Umbilical cord (tissue), 1 donor: ENCODE measurements at regions not wholly inside any gene's neighbourhood (a gene's known extent, or its start where the extent isn't known, plus 50 kb on each side); places are given as distances from the start of the nearest gene placed in this dataset.

Source experiments
- DNase-seq: peaks from one replicate; pipeline ENCODE4 v3.0.0-alpha.2; 2015; ENCODE audit warnings: low spot score

GRCh38 chr2:41040782-41041520 lies 589.1 kb upstream of the SLC8A1 start:
- DNase-seq: no peak

GRCh38 chr2:41042343-41042742 lies 590.5 kb upstream of the SLC8A1 start:
- DNase-seq: no peak

- peak; percentile 26 for DNase-seq
Observed at GRCh38 chr2:41061356-41061755, 609.5 kb upstream of the SLC8A1 start.

GRCh38 chr2:41062336-41062735 lies 610.4 kb upstream of the SLC8A1 start:
- DNase-seq: no peak

- no peak for DNase-seq
Observed at GRCh38 chr2:41066168-41066567, 614.3 kb upstream of the SLC8A1 start.

GRCh38 chr2:41068740-41069139 lies 616.9 kb upstream of the SLC8A1 start:
- no peak for DNase-seq

- no peak for DNase-seq
Observed at GRCh38 chr2:41078341-41078740, 626.5 kb upstream of the SLC8A1 start.

- DNase-seq: peak; percentile 65
Observed at GRCh38 chr2:41079011-41079410, 627.1 kb upstream of the SLC8A1 start.

- DNase-seq: peak; percentile 66
Observed at GRCh38 chr2:41084321-41084720, 632.4 kb upstream of the SLC8A1 start.

- no peak for DNase-seq
Observed at GRCh38 chr2:41087946-41088345, 636.1 kb upstream of the SLC8A1 start.

- DNase-seq: no peak
Observed at GRCh38 chr2:41101281-41101680, 649.4 kb upstream of the SLC8A1 start.

GRCh38 chr2:41109744-41110143 lies 657.9 kb upstream of the SLC8A1 start:
- DNase-seq: no peak

GRCh38 chr2:41111836-41112627 lies 660.1 kb upstream of the SLC8A1 start:
- DNase-seq: no peak

GRCh38 chr2:41116106-41116797 lies 664.4 kb upstream of the SLC8A1 start:
- no peak for DNase-seq

- no peak for DNase-seq
Observed at GRCh38 chr2:41119489-41119888, 667.6 kb upstream of the SLC8A1 start.

- DNase-seq: no peak
Observed at GRCh38 chr2:41123341-41123740, 671.5 kb upstream of the SLC8A1 start.

GRCh38 chr2:41127351-41127750 lies 675.5 kb upstream of the SLC8A1 start:
- DNase-seq: no peak

- DNase-seq: no peak
Observed at GRCh38 chr2:41129988-41130387, 678.1 kb upstream of the SLC8A1 start.

GRCh38 chr2:41137031-41137430 lies 685.1 kb upstream of the SLC8A1 start:
- DNase-seq: peak; percentile 21

GRCh38 chr2:41141146-41141791 lies 689.4 kb upstream of the SLC8A1 start:
- DNase-seq: no peak

- no peak for DNase-seq
Observed at GRCh38 chr2:41142478-41142877, 690.6 kb upstream of the SLC8A1 start.

- DNase-seq: no peak
Observed at GRCh38 chr2:41145066-41145465, 693.2 kb upstream of the SLC8A1 start.
